ENCODE measurements at regions not wholly inside any gene's neighbourhood (a gene's known extent, or its start where the extent isn't known, plus 50 kb on each side); places are given as distances from the start of the nearest gene placed in this dataset.
A peak's percentile ranks its signal among the peaks of the same experiment; 100 is the strongest.

GRCh38 chr21:31798842-31799704, 67.2 kb upstream of the SCAF4 start:
- no peaks in the 10 kb centered on the region for H3K36me3 ChIP-seq (ENCODE audit: control insufficient read depth in 2 of 2, insufficient read depth in 1 of 2, low read length in 2 of 2)
- POLR2A ChIA-PET, result no interaction called here
- no peaks in the 10 kb centered on the region for H3K4me1 ChIP-seq (ENCODE audit: control insufficient read depth, insufficient read depth, low read length)
- CTCF ChIA-PET, result interaction anchor here (2.9 kb wide), 1 partner anchor 13 kb away, joined by 16 read pairs; no protein-coding TSS in a partner anchor
- H3K4me3 ChIP-seq (ENCODE audit: low read depth, low read length), result no peak overlapping the region
- TF ChIP-seq ZNF341 (tag by site-specific recombination; IDR thresholded peaks at IDR 0.05; ENCODE audit: low read depth) (no peak), ZNF791 (tag by site-specific recombination; IDR thresholded peaks at IDR 0.05) (no peak), ZSCAN16 (tag by site-specific recombination; IDR thresholded peaks at IDR 0.05) (peak; percentile 87), ZNF580 (tag by site-specific recombination; IDR thresholded peaks at IDR 0.05) (no peak), ZNF488 (tag by site-specific recombination; IDR thresholded peaks at IDR 0.05) (no peak), ZNF391 (tag by site-specific recombination; IDR thresholded peaks at IDR 0.05; ENCODE audit: borderline replicate concordance, low read depth) (no peak), ZFHX2 (tag by site-specific recombination; conservative IDR thresholded peaks at IDR 0.05) (peak; percentile 45), ZNF416 (tag by site-specific recombination; IDR thresholded peaks at IDR 0.05) (no peak), ZBTB17 (tag by site-specific recombination; IDR thresholded peaks at IDR 0.05) (0 out of 2 replicates have a peak, but pooled peaks have one; percentile 27), EGR2 (tag by site-specific recombination; IDR thresholded peaks at IDR 0.05; ENCODE audit: low read depth) (peak; percentile 3; the same call in 1 of the 2 replicates), KLF9 (tag by site-specific recombination; IDR thresholded peaks at IDR 0.05; ENCODE audit: low read depth) (no peak), ZNF239 (tag by site-specific recombination; IDR thresholded peaks at IDR 0.05) (no peak), ZNF645 (tag by site-specific recombination; IDR thresholded peaks at IDR 0.05) (no peak), ZNF362 (tag by site-specific recombination; IDR thresholded peaks at IDR 0.05) (no peak)
- no peak overlapping the region for H3K27ac ChIP-seq (ENCODE audit: extremely low read depth, low read depth, low read length)
- H3K9me3 ChIP-seq (ENCODE audit: control insufficient read depth, insufficient read depth, low read depth, low read length), result no peaks in the 10 kb centered on the region

GRCh38 chr21:31795992-31796391, 64.1 kb upstream of the SCAF4 start:
- ChIA-PET CTCF (interaction anchor here (0.6 to 1.1 kb wide), 2 partner anchors 138 to 462 kb away, joined by 3 read pairs; no protein-coding TSS in a partner anchor), POLR2A (no interaction called here)
- TF ChIP-seq OVOL3 (tag by site-specific recombination; IDR thresholded peaks at IDR 0.05) (no peak), ZNF560 (tag by site-specific recombination; IDR thresholded peaks at IDR 0.05; ENCODE audit: borderline replicate concordance) (no peak), PRDM2 (tag by site-specific recombination; IDR thresholded peaks at IDR 0.05; ENCODE audit: borderline replicate concordance) (no peak), ZNF175 (tag by site-specific recombination; IDR thresholded peaks at IDR 0.05) (no peak), ZNF558 (tag by site-specific recombination; IDR thresholded peaks at IDR 0.05) (no peak), KLF1 (tag by site-specific recombination; IDR thresholded peaks at IDR 0.05) (peak; percentile 54; the same call in 1 of the 2 replicates)
- Histone ChIP-seq H3K4me1 (ENCODE audit: control insufficient read depth, insufficient read depth, low read length) (no peaks in the 10 kb centered on the region), H3K9me3 (ENCODE audit: control insufficient read depth, insufficient read depth, low read depth, low read length) (no peaks in the 10 kb centered on the region), H3K4me3 (ENCODE audit: low read depth, low read length) (no peak overlapping the region), H3K27ac (ENCODE audit: extremely low read depth, low read depth, low read length) (no peak overlapping the region), H3K36me3 (ENCODE audit: control insufficient read depth in 2 of 2, insufficient read depth in 1 of 2, low read length in 2 of 2) (no peaks in the 10 kb centered on the region)
